Caco-2 (cell line): ENCODE measurements at regions not wholly inside any gene's neighbourhood (a gene's known extent, or its start where the extent isn't known, plus 50 kb on each side); places are given as distances from the start of the nearest gene placed in this dataset.

Experiments
- BruUV-seq: library from RNA; stranded (reverse); fragments of 400-500 nt; replicated peaks from 2 replicates; lab custom pipeline; 2021; lab: Mats Ljungman, UMichigan
- CTCF ChIA-PET: fragments of 300-600 bp; sonication (Branson Sonifier 250); formaldehyde crosslinking; loops from one replicate; lab custom pipeline; 2022; ENCODE audit warnings: antibody characterized with exemption; lab: Charles Lee
- POLR2A ChIA-PET: fragments of 300-600 bp; sonication (Branson Sonifier 250); formaldehyde crosslinking; loops from one replicate; lab custom pipeline; 2022; ENCODE audit warnings: antibody characterized with exemption; lab: Charles Lee
- DNase-seq, 2 experiments: peaks; one replicate each; pipeline versions ENCODE4 v3.0.0 to v3.0.0-alpha.2; 2020 to 2022
- H3K27me3 ChIP-seq: replicated peaks from 2 replicates; pipeline ENCODE4 v1.6.0; 2011; ENCODE audit warnings: low read length; ENCODE audit not compliant: control insufficient read depth, insufficient read depth
- H3K36me3 ChIP-seq: 2 replicates; pipeline ENCODE4 v1.5.1; 2011; ENCODE audit warnings: low read length; ENCODE audit not compliant: control insufficient read depth, insufficient read depth
- H3K4me1 ChIP-seq: fragments of 250-450 bp; sonication (Bioruptor Pico); 2 replicates; pipeline ENCODE4 v1.5.1; 2020; ENCODE audit warnings: mild to moderate bottlenecking
- H3K4me3 ChIP-seq: 2 replicates; pipeline ENCODE4 v1.5.1; 2011; ENCODE audit warnings: low read depth, mild to moderate bottlenecking, control low read depth, low read length
- H3K9me3 ChIP-seq: fragments of 250-450 bp; sonication (Bioruptor Pico); 2 replicates; pipeline ENCODE4 v1.5.1; 2020; ENCODE audit warnings: mild to moderate bottlenecking, moderate library complexity
- H3K27ac Mint-ChIP-seq: one replicate; pipeline ENCODE4 v1.8.0; 2022; ENCODE audit warnings: mixed read lengths; ENCODE audit not compliant: unreplicated experiment
- H3K27me3 Mint-ChIP-seq: one replicate; pipeline ENCODE4 v1.8.0; 2022; ENCODE audit warnings: mixed read lengths; ENCODE audit not compliant: insufficient read depth, unreplicated experiment
- H3K36me3 Mint-ChIP-seq: one replicate; pipeline ENCODE4 v1.8.0; 2022; ENCODE audit warnings: mild to moderate bottlenecking, mixed read lengths; ENCODE audit not compliant: insufficient read depth, unreplicated experiment
- H3K4me1 Mint-ChIP-seq: one replicate; pipeline ENCODE4 v1.8.0; 2022; ENCODE audit warnings: low read depth, mixed read lengths; ENCODE audit not compliant: unreplicated experiment
- H3K4me3 Mint-ChIP-seq: one replicate; pipeline ENCODE4 v1.8.0; 2022; ENCODE audit warnings: mild to moderate bottlenecking, moderate library complexity, mixed read lengths; ENCODE audit not compliant: unreplicated experiment
- H3K9me3 Mint-ChIP-seq: one replicate; pipeline ENCODE4 v1.8.0; 2022; ENCODE audit warnings: mixed read lengths; ENCODE audit not compliant: unreplicated experiment
- CTCF ChIP-seq, 2 experiments: fragments of 200-600 bp in 1 of 2; IDR thresholded peaks; 1 replicate in 1 of 2; 2 replicates in 1 of 2; pipeline versions ENCODE4 v1.5.1 to v1.8.0; 2011 to 2022; ENCODE audit warnings: antibody characterized with exemption in 1 of 2, control low read depth in 1 of 2, inconsistent platforms in 1 of 2, low read depth in 1 of 2, low read length in 1 of 2, mild to moderate bottlenecking in 1 of 2, moderate library complexity in 1 of 2; ENCODE audit not compliant: insufficient read depth in 1 of 2, severe bottlenecking in 1 of 2, unreplicated experiment in 1 of 2
- intact Hi-C: fragments of 100-400 bp; cut with micrococcal nuclease; formaldehyde crosslinking; loops from one replicate; pipeline ENCODE4 v1.10.0; 2022; ENCODE audit not compliant: unreplicated experiment

GRCh38 chr4:100248476-100248875 is 58.2 kb upstream of the DDIT4L start:
- Mint-ChIP-seq H3K4me1 (no peaks in the 10 kb centered on the region), H3K36me3 (no peaks in the 10 kb centered on the region), H3K27ac (no peak overlapping the region), H3K27me3 (no peaks in the 10 kb centered on the region), H3K4me3 (no peak overlapping the region), H3K9me3 (no peaks in the 10 kb centered on the region)
- CTCF ChIA-PET = no interaction called here
- Histone ChIP-seq H3K4me3 (no peak overlapping the region), H3K36me3 (no peaks in the 10 kb centered on the region), H3K9me3 (no peaks in the 10 kb centered on the region), H3K27me3 (no peaks in the 10 kb centered on the region), H3K4me1 (no peaks in the 10 kb centered on the region)
- POLR2A ChIA-PET = no interaction called here
- DNase-seq = no peak
- no TSS peak for BruUV-seq
- intact Hi-C loops = no loop called here
- no peak for TF ChIP-seq CTCF (IDR thresholded peaks at IDR 0.05; ENCODE audit: insufficient read depth in 1 of 2, low read depth in 1 of 2, low read length in 1 of 2, severe bottlenecking in 1 of 2, unreplicated experiment in 1 of 2)

- no peaks in the 10 kb centered on the region for H3K9me3 ChIP-seq
Observed at GRCh38 chr4:100246697-100247096, 56.4 kb upstream of the DDIT4L start.

GRCh38 chr4:100244347-100244746 is 54.1 kb upstream of the DDIT4L start:
- Mint-ChIP-seq H3K4me1 (no peaks in the 10 kb centered on the region), H3K27me3 (no peaks in the 10 kb centered on the region), H3K4me3 (no peak overlapping the region), H3K9me3 (peaks cover 15% of the 10 kb centered on the region), H3K27ac (no peak overlapping the region), H3K36me3 (no peaks in the 10 kb centered on the region)
- POLR2A ChIA-PET = no interaction called here
- Histone ChIP-seq H3K27me3 (no peaks in the 10 kb centered on the region), H3K9me3 (no peaks in the 10 kb centered on the region), H3K4me1 (no peaks in the 10 kb centered on the region), H3K4me3 (no peak overlapping the region), H3K36me3 (no peaks in the 10 kb centered on the region)
- TF ChIP-seq CTCF (IDR thresholded peaks at IDR 0.05; ENCODE audit: insufficient read depth in 1 of 2, low read depth in 1 of 2, low read length in 1 of 2, severe bottlenecking in 1 of 2, unreplicated experiment in 1 of 2) = no peak
- no TSS peak for BruUV-seq
- intact Hi-C loops = no loop called here
- no peak for DNase-seq
- CTCF ChIA-PET = no interaction called here

More at GRCh38 chr4:100246697-100247096, 56.4 kb upstream of the DDIT4L start:
- H3K4me1 Mint-ChIP-seq = no peaks in the 10 kb centered on the region
- POLR2A ChIA-PET = no interaction called here
- intact Hi-C loops = no loop called here
- Histone ChIP-seq H3K27me3 (no peaks in the 10 kb centered on the region), H3K4me1 (no peaks in the 10 kb centered on the region), H3K36me3 (no peaks in the 10 kb centered on the region), H3K4me3 (no peak overlapping the region)
- no TSS peak for BruUV-seq
- TF ChIP-seq CTCF (IDR thresholded peaks at IDR 0.05; ENCODE audit: insufficient read depth in 1 of 2, low read depth in 1 of 2, low read length in 1 of 2, severe bottlenecking in 1 of 2, unreplicated experiment in 1 of 2) = no peak
- H3K9me3 Mint-ChIP-seq = no peaks in the 10 kb centered on the region
- H3K27ac Mint-ChIP-seq = no peak overlapping the region
- no peaks in the 10 kb centered on the region for H3K36me3 Mint-ChIP-seq
- no peak overlapping the region for H3K4me3 Mint-ChIP-seq
- no peak for DNase-seq
- no peaks in the 10 kb centered on the region for H3K27me3 Mint-ChIP-seq
- CTCF ChIA-PET = no interaction called here
